CD4-positive, alpha-beta T cell treated with Interleukin-10 for 1 hour (primary cell): ENCODE measurements at regions not wholly inside any gene's neighbourhood (a gene's known extent, or its start where the extent isn't known, plus 50 kb on each side); places are given as distances from the start of the nearest gene placed in this dataset.

Experiments used
- DNase-seq: peaks from one replicate; pipeline ENCODE4 v3.0.0-alpha.2; 2020

- DNase-seq: no peak
Observed at GRCh38 chr6:44500074-44500473, 112.6 kb downstream of the CDC5L start.

- DNase-seq: no peak
Observed at GRCh38 chr6:44503471-44503870, 116.0 kb downstream of the CDC5L start.

- no peak for DNase-seq
Observed at GRCh38 chr6:44504301-44504791, 116.8 kb downstream of the CDC5L start.

GRCh38 chr6:44505751-44506150 lies 118.2 kb downstream of the CDC5L start:
- DNase-seq: no peak

GRCh38 chr6:44507014-44507413 lies 119.5 kb downstream of the CDC5L start:
- DNase-seq: no peak

- DNase-seq: no peak
Observed at GRCh38 chr6:44508646-44509045, 121.1 kb downstream of the CDC5L start.

GRCh38 chr6:44511126-44511525 lies 123.6 kb downstream of the CDC5L start:
- no peak for DNase-seq

GRCh38 chr6:44512868-44513741 lies 125.6 kb downstream of the CDC5L start:
- no peak for DNase-seq

- no peak for DNase-seq
Observed at GRCh38 chr6:44514085-44514484, 126.6 kb downstream of the CDC5L start.

GRCh38 chr6:44514576-44515193 lies 127.2 kb downstream of the CDC5L start:
- no peak for DNase-seq

- DNase-seq: no peak
Observed at GRCh38 chr6:44522871-44523270, 135.4 kb downstream of the CDC5L start.

GRCh38 chr6:44524476-44525227 lies 137.1 kb downstream of the CDC5L start:
- no peak for DNase-seq

GRCh38 chr6:44525761-44526351 lies 138.3 kb downstream of the CDC5L start:
- DNase-seq: no peak

GRCh38 chr6:44527181-44527580 lies 139.7 kb downstream of the CDC5L start:
- DNase-seq: no peak

- no peak for DNase-seq
Observed at GRCh38 chr6:44527583-44528369, 140.3 kb downstream of the CDC5L start.

GRCh38 chr6:44528370-44528644 lies 140.8 kb downstream of the CDC5L start:
- no peak for DNase-seq

GRCh38 chr6:44528716-44529115 lies 141.2 kb downstream of the CDC5L start:
- DNase-seq: no peak

- no peak for DNase-seq
Observed at GRCh38 chr6:44529146-44529905, 141.8 kb downstream of the CDC5L start.

GRCh38 chr6:44530209-44530909 lies 142.9 kb downstream of the CDC5L start:
- DNase-seq: no peak

- DNase-seq: no peak
Observed at GRCh38 chr6:44530910-44531234, 143.4 kb downstream of the CDC5L start.

- no peak for DNase-seq
Observed at GRCh38 chr6:44531442-44532015, 144.0 kb downstream of the CDC5L start.
